Gastroesophageal sphincter (tissue), 3 donors: ENCODE measurements at regions not wholly inside any gene's neighbourhood (a gene's known extent, or its start where the extent isn't known, plus 50 kb on each side); places are given as distances from the start of the nearest gene placed in this dataset.

Experiments
- CTCF ChIP-seq, 4 experiments: fragments of 200-600 bp in 2 of 4; fragments of 450-650 bp in 2 of 4; sonication (generic) in 1 of 4; IDR thresholded peaks; one replicate each; pipeline ENCODE4 v1.5.1; 2017 to 2019; ENCODE audit warnings: antibody characterized with exemption in 4 of 4, mild to moderate bottlenecking in 2 of 4, moderate library complexity in 2 of 4
- EP300 ChIP-seq: sonication (generic); formaldehyde crosslinking; IDR thresholded peaks from one replicate; pipeline ENCODE4 v1.6.1; 2017; ENCODE audit warnings: antibody characterized with exemption, mild to moderate bottlenecking
- POLR2A ChIP-seq, 2 donors: fragments of 450-650 bp; IDR thresholded peaks; one replicate each; pipeline ENCODE4 v1.6.1; 2017; ENCODE audit warnings: antibody characterized with exemption in 2 of 2, mild to moderate bottlenecking in 2 of 2, moderate library complexity in 1 of 2
- POLR2AphosphoS5 ChIP-seq: sonication (generic); formaldehyde crosslinking; IDR thresholded peaks from one replicate; pipeline ENCODE4 v1.6.1; 2017; ENCODE audit warnings: antibody characterized with exemption

GRCh38 chr2:160632084-160632975 lies 138.7 kb upstream of the RBMS1 start:
- TF ChIP-seq CTCF (IDR thresholded peaks at IDR 0.05) (no peak), EP300 (no peak), POLR2AphosphoS5 (no peak), POLR2A (IDR thresholded peaks at IDR 0.05) (no peak)
